Smooth muscle cell of the brain vasculature (primary cell): ENCODE measurements at regions not wholly inside any gene's neighbourhood (a gene's known extent, or its start where the extent isn't known, plus 50 kb on each side); places are given as distances from the start of the nearest gene placed in this dataset.

Experiments used
- DNase-seq: peaks from one replicate; pipeline ENCODE4 v3.0.0-alpha.2; 2012; ENCODE audit warnings: low read depth, low spot score

- DNase-seq = no peak
These were observed 50.2 kb upstream of the RUNX1 start for GRCh38 chr21:35099310-35099709.
